PFSK-1 (cell line): ENCODE measurements at regions not wholly inside any gene's neighbourhood (a gene's known extent, or its start where the extent isn't known, plus 50 kb on each side); places are given as distances from the start of the nearest gene placed in this dataset.

ENCODE experiments used
- FOXP2 ChIP-seq: optimal IDR thresholded peaks from 2 replicates; pipeline ENCODE3; 2011; ENCODE audit warnings: borderline replicate concordance, control low read depth, inconsistent platforms; ENCODE audit not compliant: insufficient read depth; ENCODE audit errors: extremely low read length, extremely low read depth
- POLR2AphosphoS5 ChIP-seq: IDR thresholded peaks from 2 replicates; pipeline ENCODE4 v1.6.1; 2012; ENCODE audit warnings: low read depth, mild to moderate bottlenecking, control low read depth, low read length, moderate library complexity
- REST ChIP-seq, 2 experiments: IDR thresholded peaks; 2 replicates each; pipeline versions ENCODE4 v1.6.1 to v1.8.0; 2011 to 2012; ENCODE audit warnings: low read depth in 2 of 2, low read length in 2 of 2, control low read depth in 1 of 2, inconsistent platforms in 1 of 2, mild to moderate bottlenecking in 1 of 2, moderate library complexity in 1 of 2; ENCODE audit not compliant: insufficient read depth in 1 of 2
- SIN3A ChIP-seq: IDR thresholded peaks from 2 replicates; pipeline ENCODE4 v1.6.1; 2012; ENCODE audit warnings: mild to moderate bottlenecking, low read length, moderate library complexity, borderline replicate concordance; ENCODE audit not compliant: insufficient read depth
- TAF1 ChIP-seq: IDR thresholded peaks from 2 replicates; pipeline ENCODE4 v1.6.1; 2012; ENCODE audit warnings: low read length, control low read depth, borderline replicate concordance; ENCODE audit not compliant: insufficient read depth

- no peak for TF ChIP-seq POLR2AphosphoS5
- TF ChIP-seq REST (IDR thresholded peaks at IDR 0.05; ENCODE audit: insufficient read depth in 1 of 2, low read depth in 2 of 2, low read length in 2 of 2), result no peak
- no peak for TF ChIP-seq TAF1
- TF ChIP-seq SIN3A, result no peak
- no peak for TF ChIP-seq FOXP2
Observed at GRCh38 chr20:51121901-51122412, 99.0 kb upstream of the KCNG1 start.
